Neural progenitor cell (in vitro differentiated cells): ENCODE measurements at regions not wholly inside any gene's neighbourhood (a gene's known extent, or its start where the extent isn't known, plus 50 kb on each side); places are given as distances from the start of the nearest gene placed in this dataset.

Source experiments
- DNase-seq: peaks from one replicate; pipeline ENCODE4 v3.0.0-alpha.2; 2016; ENCODE audit warnings: low spot score
- H2AFZ ChIP-seq: fragments of 200-600 bp; sonication (generic); replicated peaks from 2 replicates; pipeline ENCODE4 v1.6.1; 2016; ENCODE audit warnings: antibody characterized with exemption
- H3F3A ChIP-seq: fragments of 200-600 bp; sonication (generic); 2 replicates; pipeline ENCODE4 v1.6.1; 2016; ENCODE audit warnings: antibody characterized with exemption, low read depth
- H3K27ac ChIP-seq: fragments of 200-600 bp; sonication (generic); 2 replicates; pipeline ENCODE4 v1.5.1; 2016; ENCODE audit warnings: mild to moderate bottlenecking
- H3K27me3 ChIP-seq: fragments of 200-600 bp; sonication (generic); 2 replicates; pipeline ENCODE4 v1.6.1; 2016; ENCODE audit warnings: mild to moderate bottlenecking, moderate library complexity
- H3K36me3 ChIP-seq: fragments of 200-600 bp; sonication (generic); 2 replicates; pipeline ENCODE4 v1.5.1; 2016
- H3K4me1 ChIP-seq: fragments of 200-600 bp; sonication (generic); 2 replicates; pipeline ENCODE4 v1.6.1; 2016; ENCODE audit warnings: mixed run types
- H3K4me2 ChIP-seq: fragments of 200-600 bp; sonication (generic); 2 replicates; pipeline ENCODE4 v1.6.1; 2016
- H3K4me3 ChIP-seq: fragments of 200-600 bp; sonication (generic); 2 replicates; pipeline ENCODE4 v1.5.1; 2016
- H3K79me2 ChIP-seq: fragments of 200-600 bp; sonication (generic); 2 replicates; pipeline ENCODE4 v1.6.1; 2016; ENCODE audit warnings: low read depth
- H3K9ac ChIP-seq: fragments of 200-600 bp; sonication (generic); 2 replicates; pipeline ENCODE4 v1.6.1; 2016
- H3K9me3 ChIP-seq: fragments of 200-600 bp; sonication (generic); 2 replicates; pipeline ENCODE4 v1.5.1; 2016; ENCODE audit warnings: low read depth
- H4K20me1 ChIP-seq: fragments of 200-600 bp; sonication (generic); 2 replicates; pipeline ENCODE4 v1.6.1; 2016; ENCODE audit warnings: low read depth
- H3K27ac Mint-ChIP-seq: 3 replicates; pipeline ENCODE4 v1.8.0; 2021; ENCODE audit warnings: mixed read lengths
- H3K27me3 Mint-ChIP-seq: 2 replicates; pipeline ENCODE4 v1.8.0; 2022; ENCODE audit warnings: low read depth, mild to moderate bottlenecking, inconsistent platforms, moderate library complexity, mixed read lengths; ENCODE audit not compliant: insufficient read depth
- H3K36me3 Mint-ChIP-seq: 3 replicates; pipeline ENCODE4 v1.8.0; 2021; ENCODE audit warnings: mixed read lengths
- H3K4me1 Mint-ChIP-seq: 3 replicates; pipeline ENCODE4 v1.8.0; 2021; ENCODE audit warnings: mixed read lengths
- H3K4me3 Mint-ChIP-seq: 3 replicates; pipeline ENCODE4 v1.8.0; 2021; ENCODE audit warnings: mild to moderate bottlenecking, moderate library complexity, mixed read lengths
- H3K9me3 Mint-ChIP-seq: 3 replicates; pipeline ENCODE4 v1.8.0; 2020; ENCODE audit warnings: mixed read lengths
- EZH2 ChIP-seq: fragments of 200-600 bp; sonication (generic); IDR thresholded peaks from 2 replicates; pipeline ENCODE4 v1.6.1; 2017; ENCODE audit warnings: antibody characterized with exemption, mild to moderate bottlenecking, moderate library complexity
- EZH2phosphoT487 ChIP-seq: fragments of 200-600 bp; sonication (generic); IDR thresholded peaks from 2 replicates; pipeline ENCODE4 v1.6.1; 2017; ENCODE audit warnings: antibody characterized with exemption
- TF ChIP-seq, protein P1 (sequence below): fragments of 200-600 bp; sonication (generic); IDR thresholded peaks from 2 replicates; pipeline ENCODE4 v1.5.1; 2017; ENCODE audit warnings: antibody characterized with exemption, mild to moderate bottlenecking

DNA sequence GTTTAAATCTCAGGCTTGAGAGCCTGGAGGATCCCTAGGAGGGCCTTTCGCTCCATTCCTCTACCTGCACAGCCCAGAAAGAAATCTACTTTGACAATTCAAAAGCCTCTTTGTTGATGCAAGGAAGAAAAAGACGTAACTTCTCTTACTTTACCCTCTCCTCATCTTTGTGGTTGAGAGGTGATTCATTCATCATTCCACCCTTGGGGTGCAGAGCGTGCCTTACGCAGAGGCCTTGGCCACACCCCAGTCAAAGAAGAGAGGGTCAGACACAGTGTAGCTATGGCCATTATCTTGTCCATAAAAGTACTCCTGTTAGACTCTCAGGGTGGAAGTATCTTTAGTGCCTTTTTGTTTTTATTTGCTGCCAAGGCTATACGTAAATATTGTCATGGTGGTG is 184.0 kb downstream of the IRS2 start:
- Mint-ChIP-seq H3K4me3 (no peak overlapping the region), H3K27ac (peak overlapping the region; percentile 31), H3K36me3 (no peaks in the 10 kb centered on the region), H3K4me1 (no peaks in the 10 kb centered on the region), H3K27me3 (peaks cover 7% of the 10 kb centered on the region), H3K9me3 (no peaks in the 10 kb centered on the region)
- no peak overlapping the region for H3K9ac ChIP-seq
- no peaks in the 10 kb centered on the region for H3K27me3 ChIP-seq
- no peaks in the 10 kb centered on the region for H3F3A ChIP-seq
- no peak for TF ChIP-seq EZH2phosphoT487
- no peak for TF ChIP-seq EZH2
- TF ChIP-seq, protein P1, sequence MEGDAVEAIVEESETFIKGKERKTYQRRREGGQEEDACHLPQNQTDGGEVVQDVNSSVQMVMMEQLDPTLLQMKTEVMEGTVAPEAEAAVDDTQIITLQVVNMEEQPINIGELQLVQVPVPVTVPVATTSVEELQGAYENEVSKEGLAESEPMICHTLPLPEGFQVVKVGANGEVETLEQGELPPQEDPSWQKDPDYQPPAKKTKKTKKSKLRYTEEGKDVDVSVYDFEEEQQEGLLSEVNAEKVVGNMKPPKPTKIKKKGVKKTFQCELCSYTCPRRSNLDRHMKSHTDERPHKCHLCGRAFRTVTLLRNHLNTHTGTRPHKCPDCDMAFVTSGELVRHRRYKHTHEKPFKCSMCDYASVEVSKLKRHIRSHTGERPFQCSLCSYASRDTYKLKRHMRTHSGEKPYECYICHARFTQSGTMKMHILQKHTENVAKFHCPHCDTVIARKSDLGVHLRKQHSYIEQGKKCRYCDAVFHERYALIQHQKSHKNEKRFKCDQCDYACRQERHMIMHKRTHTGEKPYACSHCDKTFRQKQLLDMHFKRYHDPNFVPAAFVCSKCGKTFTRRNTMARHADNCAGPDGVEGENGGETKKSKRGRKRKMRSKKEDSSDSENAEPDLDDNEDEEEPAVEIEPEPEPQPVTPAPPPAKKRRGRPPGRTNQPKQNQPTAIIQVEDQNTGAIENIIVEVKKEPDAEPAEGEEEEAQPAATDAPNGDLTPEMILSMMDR: no peak
- DNase-seq: no peak
- H4K20me1 ChIP-seq: no peaks in the 10 kb centered on the region
- no peak overlapping the region for H3K27ac ChIP-seq
- no peak overlapping the region for H3K4me2 ChIP-seq
- no peak overlapping the region for H3K4me3 ChIP-seq
- H3K4me1 ChIP-seq: no peaks in the 10 kb centered on the region
- H2AFZ ChIP-seq: no peak overlapping the region
- no peaks in the 10 kb centered on the region for H3K36me3 ChIP-seq
- no peaks in the 10 kb centered on the region for H3K9me3 ChIP-seq
- no peaks in the 10 kb centered on the region for H3K79me2 ChIP-seq

DNA sequence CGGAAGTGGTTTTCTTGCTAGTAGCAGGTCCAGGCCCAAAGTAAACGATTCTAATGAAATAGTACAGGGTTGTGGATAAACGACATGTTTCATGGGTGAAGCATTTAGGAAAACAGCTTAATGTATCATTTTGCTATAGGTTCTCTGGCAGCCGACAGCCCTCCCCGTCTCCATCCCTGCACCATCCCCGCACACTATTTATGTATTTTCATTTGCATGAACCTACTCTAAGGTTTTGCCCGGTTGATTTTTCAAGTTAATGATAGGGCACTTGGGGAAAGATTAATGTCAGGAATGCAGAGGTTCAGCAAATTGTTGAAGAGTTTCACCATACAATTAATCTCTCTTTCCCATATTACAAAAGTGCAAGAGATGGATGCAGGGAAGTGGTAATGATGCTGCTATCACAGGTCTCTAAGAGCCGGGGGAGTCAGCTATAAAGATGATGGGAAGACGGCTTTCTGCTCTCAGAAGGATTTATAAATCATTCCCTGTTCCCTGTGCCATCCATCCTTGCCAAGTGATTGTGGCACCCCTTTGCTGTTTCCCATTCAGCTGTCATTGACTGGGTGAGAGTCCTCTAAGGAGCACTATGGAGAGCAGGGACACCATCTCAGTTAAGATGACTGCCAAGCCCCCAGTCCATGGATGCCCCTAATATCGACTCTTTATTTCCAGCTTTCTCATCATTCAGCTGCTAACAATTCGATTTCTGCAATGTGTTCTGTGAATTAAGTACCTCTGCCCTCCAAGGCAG is 186.3 kb downstream of the IRS2 start:
- Mint-ChIP-seq H3K36me3 (no peaks in the 10 kb centered on the region), H3K4me1 (no peaks in the 10 kb centered on the region), H3K4me3 (no peak overlapping the region), H3K27ac (no peak overlapping the region), H3K27me3 (peaks cover under 1% of the 10 kb centered on the region), H3K9me3 (no peaks in the 10 kb centered on the region)
- H3K27ac ChIP-seq: no peak overlapping the region
- no peak overlapping the region for H3K4me3 ChIP-seq
- TF ChIP-seq EZH2phosphoT487 (no peak), EZH2 (no peak)
- TF ChIP-seq, protein P1: no peak
- no peak overlapping the region for H3K4me2 ChIP-seq
- no peaks in the 10 kb centered on the region for H3F3A ChIP-seq
- no peak for DNase-seq
- no peak overlapping the region for H2AFZ ChIP-seq
- no peaks in the 10 kb centered on the region for H3K27me3 ChIP-seq
- H3K79me2 ChIP-seq: no peaks in the 10 kb centered on the region
- H4K20me1 ChIP-seq: no peaks in the 10 kb centered on the region
- no peaks in the 10 kb centered on the region for H3K4me1 ChIP-seq
- H3K36me3 ChIP-seq: no peaks in the 10 kb centered on the region
- no peaks in the 10 kb centered on the region for H3K9me3 ChIP-seq
- no peak overlapping the region for H3K9ac ChIP-seq

DNA sequence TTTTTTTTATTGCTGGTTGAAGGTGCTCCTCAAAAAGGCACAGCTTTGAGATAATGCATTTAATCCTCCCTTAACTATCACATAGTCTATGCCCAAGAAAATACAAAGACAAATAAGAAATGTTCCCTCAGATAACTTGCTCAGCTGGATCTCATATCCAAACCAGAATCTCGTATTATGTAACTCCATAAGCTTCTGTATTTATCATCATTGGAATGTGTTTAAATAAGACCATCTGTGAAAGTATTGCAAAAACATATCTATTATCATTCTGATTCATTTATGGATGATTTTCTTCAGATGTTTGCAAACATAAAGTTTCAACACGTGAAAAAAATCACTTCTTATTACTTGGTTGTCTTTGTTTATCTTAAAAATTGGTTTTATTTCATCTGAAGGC is 190.9 kb downstream of the IRS2 start:
- H3K4me3 ChIP-seq: no peak overlapping the region
- H3K9me3 ChIP-seq: no peaks in the 10 kb centered on the region
- H2AFZ ChIP-seq: no peak overlapping the region
- no peaks in the 10 kb centered on the region for H3K27me3 ChIP-seq
- no peaks in the 10 kb centered on the region for H4K20me1 ChIP-seq
- Mint-ChIP-seq H3K27ac (no peak overlapping the region), H3K4me3 (no peak overlapping the region), H3K27me3 (no peaks in the 10 kb centered on the region), H3K9me3 (no peaks in the 10 kb centered on the region), H3K36me3 (no peaks in the 10 kb centered on the region), H3K4me1 (no peaks in the 10 kb centered on the region)
- no peaks in the 10 kb centered on the region for H3K79me2 ChIP-seq
- H3K4me1 ChIP-seq: no peaks in the 10 kb centered on the region
- no peak overlapping the region for H3K4me2 ChIP-seq
- H3F3A ChIP-seq: no peaks in the 10 kb centered on the region
- H3K36me3 ChIP-seq: no peaks in the 10 kb centered on the region
- H3K27ac ChIP-seq: no peak overlapping the region
- H3K9ac ChIP-seq: no peak overlapping the region
- DNase-seq: no peak
- no peak for TF ChIP-seq EZH2
- no peak for TF ChIP-seq EZH2phosphoT487

DNA sequence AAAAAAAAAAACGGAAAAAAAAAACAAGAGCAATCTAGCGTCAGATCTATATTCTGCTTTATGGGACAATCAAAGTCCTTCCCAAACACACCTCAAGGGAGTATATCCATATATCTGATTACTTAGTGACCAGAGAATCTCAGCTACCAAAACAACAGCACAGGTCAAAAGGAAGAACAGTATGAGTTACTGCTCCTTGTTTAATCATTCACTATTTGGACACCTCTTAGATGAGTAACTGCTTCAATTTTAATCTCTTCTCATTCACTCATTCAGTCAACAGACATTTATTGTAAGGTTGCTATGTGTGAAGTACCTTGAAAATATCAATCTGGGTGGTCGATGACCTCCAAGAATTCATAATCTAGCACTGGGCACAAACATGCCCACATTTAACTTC is 193.2 kb downstream of the IRS2 start:
- no peak for TF ChIP-seq EZH2phosphoT487
- TF ChIP-seq, protein P1: no peak
- TF ChIP-seq EZH2: no peak
- H3K4me2 ChIP-seq: no peak overlapping the region
- H3F3A ChIP-seq: no peaks in the 10 kb centered on the region
- no peaks in the 10 kb centered on the region for H3K9me3 Mint-ChIP-seq
- H3K27ac Mint-ChIP-seq: no peak overlapping the region
- peaks cover 4% of the 10 kb centered on the region for H3K27me3 Mint-ChIP-seq
- no peak overlapping the region for H2AFZ ChIP-seq
- no peaks in the 10 kb centered on the region for H3K4me1 Mint-ChIP-seq
- no peaks in the 10 kb centered on the region for H3K4me1 ChIP-seq
- H3K4me3 ChIP-seq: no peak overlapping the region
- DNase-seq: no peak
- no peaks in the 10 kb centered on the region for H3K27me3 ChIP-seq
- no peak overlapping the region for H3K27ac ChIP-seq
- H3K79me2 ChIP-seq: no peaks in the 10 kb centered on the region
- H4K20me1 ChIP-seq: no peaks in the 10 kb centered on the region
- H3K36me3 ChIP-seq: no peaks in the 10 kb centered on the region
- H3K36me3 Mint-ChIP-seq: no peaks in the 10 kb centered on the region
- no peak overlapping the region for H3K9ac ChIP-seq
- no peak overlapping the region for H3K4me3 Mint-ChIP-seq
- H3K9me3 ChIP-seq: no peaks in the 10 kb centered on the region
